GM12801 (cell line): ENCODE measurements at regions not wholly inside any gene's neighbourhood (a gene's known extent, or its start where the extent isn't known, plus 50 kb on each side); places are given as distances from the start of the nearest gene placed in this dataset.

Experiments
- CTCF ChIP-seq: IDR thresholded peaks from one replicate; pipeline ENCODE4 v1.5.1; 2011; ENCODE audit warnings: control low read depth; ENCODE audit not compliant: insufficient read length; ENCODE audit errors: extremely low read depth

DNA sequence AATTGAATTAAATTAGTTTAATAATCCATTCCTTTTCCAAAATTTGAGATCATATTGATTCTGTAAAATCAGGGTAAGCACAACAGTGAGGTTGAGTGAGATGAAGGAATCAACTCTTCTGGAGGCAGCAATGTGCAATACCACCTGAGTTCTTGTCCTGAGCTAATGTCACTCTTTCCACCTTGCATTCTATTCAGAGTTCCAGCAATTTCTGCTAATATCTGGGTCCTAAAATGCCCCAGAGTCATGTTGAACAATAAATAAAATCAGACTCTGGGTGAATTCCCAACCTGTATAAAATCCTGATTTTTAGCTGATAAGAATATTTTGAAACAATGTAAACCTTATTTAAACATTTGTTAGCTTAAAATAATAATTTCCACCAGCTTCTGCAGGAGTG, 590.8 kb upstream of the ADGRB3 start:
- TF ChIP-seq CTCF, result no peak

DNA sequence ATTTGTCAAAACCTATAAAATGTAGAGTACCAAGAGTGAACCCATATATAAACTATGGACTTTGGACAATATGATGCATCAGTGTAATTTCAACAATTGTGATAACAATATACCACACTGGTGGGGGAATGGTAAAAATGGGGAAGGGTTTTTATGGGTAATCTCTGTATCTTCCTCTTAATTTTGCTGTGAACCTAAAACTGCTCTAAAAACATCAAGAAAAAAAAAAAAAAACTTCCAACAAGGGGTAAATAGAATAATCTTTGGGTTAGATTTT, 592.0 kb upstream of the ADGRB3 start:
- no peak for TF ChIP-seq CTCF

- no peak for TF ChIP-seq CTCF
Measured at GRCh38 chr6:68042339-68043121, 592.6 kb upstream of the ADGRB3 start.

DNA sequence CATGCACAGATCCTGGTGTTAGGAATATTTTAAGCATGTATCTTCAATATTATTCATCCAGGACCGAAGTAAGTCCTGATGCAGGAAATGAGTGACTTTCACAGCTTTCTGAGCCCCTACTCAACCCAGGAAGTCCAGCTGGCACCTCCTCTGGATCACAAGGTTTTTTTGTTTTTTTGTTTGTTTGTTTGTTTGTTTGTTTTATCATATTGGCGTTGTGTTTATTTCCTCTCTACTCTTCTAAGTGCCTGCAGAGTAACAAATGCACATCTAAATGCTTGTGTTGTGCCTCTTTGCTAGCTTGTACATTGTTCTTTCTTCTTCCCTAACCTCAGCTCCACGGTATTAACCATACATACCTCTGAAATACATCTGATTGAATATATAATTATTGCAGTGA, 594.3 kb upstream of the ADGRB3 start:
- no peak for TF ChIP-seq CTCF

GRCh38 chr6:68040312-68040778, 594.7 kb upstream of the ADGRB3 start:
- no peak for TF ChIP-seq CTCF

- no peak for TF ChIP-seq CTCF
Measured at GRCh38 chr6:68039641-68040311, 595.3 kb upstream of the ADGRB3 start.

GRCh38 chr6:68038815-68039408, 596.2 kb upstream of the ADGRB3 start:
- no peak for TF ChIP-seq CTCF
